ENCODE measurements at regions not wholly inside any gene's neighbourhood (a gene's known extent, or its start where the extent isn't known, plus 50 kb on each side); places are given as distances from the start of the nearest gene placed in this dataset.

- TF ChIP-seq CTCF (IDR thresholded peaks at IDR 0.05; ENCODE audit: poor library complexity, severe bottlenecking) (no peak), EZH2 (IDR thresholded peaks at IDR 0.05; ENCODE audit: borderline replicate concordance, insufficient read depth, low read length, poor library complexity, severe bottlenecking) (no peak), POLR2AphosphoS5 (IDR thresholded peaks at IDR 0.05) (no peak), SMC3 (conservative IDR thresholded peaks at IDR 0.05; ENCODE audit: poor library complexity) (no peak), TAF1 (IDR thresholded peaks at IDR 0.05; ENCODE audit: low read depth) (no peak), RAD21 (conservative IDR thresholded peaks at IDR 0.05) (no peak), EP300 (conservative IDR thresholded peaks at IDR 0.05; ENCODE audit: poor library complexity, severe bottlenecking) (no peak)
- TF ChIP-seq, protein P1, sequence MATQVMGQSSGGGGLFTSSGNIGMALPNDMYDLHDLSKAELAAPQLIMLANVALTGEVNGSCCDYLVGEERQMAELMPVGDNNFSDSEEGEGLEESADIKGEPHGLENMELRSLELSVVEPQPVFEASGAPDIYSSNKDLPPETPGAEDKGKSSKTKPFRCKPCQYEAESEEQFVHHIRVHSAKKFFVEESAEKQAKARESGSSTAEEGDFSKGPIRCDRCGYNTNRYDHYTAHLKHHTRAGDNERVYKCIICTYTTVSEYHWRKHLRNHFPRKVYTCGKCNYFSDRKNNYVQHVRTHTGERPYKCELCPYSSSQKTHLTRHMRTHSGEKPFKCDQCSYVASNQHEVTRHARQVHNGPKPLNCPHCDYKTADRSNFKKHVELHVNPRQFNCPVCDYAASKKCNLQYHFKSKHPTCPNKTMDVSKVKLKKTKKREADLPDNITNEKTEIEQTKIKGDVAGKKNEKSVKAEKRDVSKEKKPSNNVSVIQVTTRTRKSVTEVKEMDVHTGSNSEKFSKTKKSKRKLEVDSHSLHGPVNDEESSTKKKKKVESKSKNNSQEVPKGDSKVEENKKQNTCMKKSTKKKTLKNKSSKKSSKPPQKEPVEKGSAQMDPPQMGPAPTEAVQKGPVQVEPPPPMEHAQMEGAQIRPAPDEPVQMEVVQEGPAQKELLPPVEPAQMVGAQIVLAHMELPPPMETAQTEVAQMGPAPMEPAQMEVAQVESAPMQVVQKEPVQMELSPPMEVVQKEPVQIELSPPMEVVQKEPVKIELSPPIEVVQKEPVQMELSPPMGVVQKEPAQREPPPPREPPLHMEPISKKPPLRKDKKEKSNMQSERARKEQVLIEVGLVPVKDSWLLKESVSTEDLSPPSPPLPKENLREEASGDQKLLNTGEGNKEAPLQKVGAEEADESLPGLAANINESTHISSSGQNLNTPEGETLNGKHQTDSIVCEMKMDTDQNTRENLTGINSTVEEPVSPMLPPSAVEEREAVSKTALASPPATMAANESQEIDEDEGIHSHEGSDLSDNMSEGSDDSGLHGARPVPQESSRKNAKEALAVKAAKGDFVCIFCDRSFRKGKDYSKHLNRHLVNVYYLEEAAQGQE (IDR thresholded peaks at IDR 0.05; ENCODE audit: borderline replicate concordance): no peak
Measured at GRCh38 chr13:47646298-47646697, 354.8 kb downstream of the SUCLA2 start.

All from neural cell (in vitro differentiated cells).